Left colon (tissue), 2 donors: ENCODE measurements at regions not wholly inside any gene's neighbourhood (a gene's known extent, or its start where the extent isn't known, plus 50 kb on each side); places are given as distances from the start of the nearest gene placed in this dataset.
A peak's percentile ranks its signal among the peaks of the same experiment; 100 is the strongest.
"Not testable (repeated sequence)": the region's sequence is repeated elsewhere in the genome, so short reads cannot be mapped to it uniquely, and the experiment has no call there.

Experiments
- ATAC-seq: fragments of 200-7000 bp; cut with Tn5 transposase; one replicate; pipeline ENCODE4 v1.9.1; 2020; ENCODE audit warnings: mild to moderate bottlenecking, moderate library complexity
- DNase-seq, 2 donors: peaks; one replicate each; pipeline ENCODE4 v3.0.0-alpha.2; 2020
- intact Hi-C, 2 donors: fragments of 100-400 bp; cut with DNase I in 1 of 2; cut with micrococcal nuclease in 1 of 2; formaldehyde crosslinking; loops; one replicate each; pipeline versions ENCODE4 v1.11.2 to v1.14.0; 2022; cut with DNase I, micrococcal nuclease
- donor health status: DM: no; HTN: no; CAD: no.
- donor health status: DM: yes; HTN: yes; CAD: no.

- intact Hi-C loops = loop anchor here in 1 of 2 donors (5.0 kb wide), 1 partner anchor 780 kb away; no protein-coding TSS in a partner anchor
- DNase-seq (no peak), ATAC-seq (no peak)
Measured at GRCh38 chr14:101632520-101632919, 71.2 kb downstream of the DIO3 start.

GRCh38 chr14:101633276-101633675, 72.0 kb downstream of the DIO3 start:
- DNase-seq = no peak
- intact Hi-C loops = loop anchor here in 1 of 2 donors (5.0 kb wide), 1 partner anchor 781 kb away; no protein-coding TSS in a partner anchor
- no peak for ATAC-seq

GRCh38 chr14:101634202-101634849, 73.0 kb downstream of the DIO3 start:
- DNase-seq (no peak), ATAC-seq (no peak)
- intact Hi-C loops = loop anchor here in 1 of 2 donors (5.0 kb wide), 1 partner anchor 782 kb away; no protein-coding TSS in a partner anchor

- intact Hi-C loops = loop anchor here in 1 of 2 donors (5.0 kb wide), 1 partner anchor 783 kb away; no protein-coding TSS in a partner anchor
- no peak for ATAC-seq
- no peak for DNase-seq
Measured at GRCh38 chr14:101634850-101635748, 73.8 kb downstream of the DIO3 start.

- intact Hi-C loops = no loop called here
- DNase-seq = no peak
- no peak for ATAC-seq
Measured at GRCh38 chr14:101635749-101636560, 74.7 kb downstream of the DIO3 start.

- DNase-seq (no peak), ATAC-seq (no peak)
- intact Hi-C loops = no loop called here
Measured at GRCh38 chr14:101639241-101639833, 78.0 kb downstream of the DIO3 start.

- intact Hi-C loops = no loop called here
- ATAC-seq (no peak), DNase-seq (no peak)
Measured at GRCh38 chr14:101643651-101644050, 82.4 kb downstream of the DIO3 start.

- no peak for ATAC-seq
- intact Hi-C loops = no loop called here
- DNase-seq = no peak
Measured at GRCh38 chr14:101654051-101654450, 92.8 kb downstream of the DIO3 start.

- no peak for DNase-seq
- intact Hi-C loops = no loop called here
- peak; percentile 57 for ATAC-seq
Measured at GRCh38 chr14:101657372-101657771, 96.1 kb downstream of the DIO3 start.

GRCh38 chr14:101665478-101666078, 95.9 kb upstream of the PPP2R5C start:
- peak; percentile 86 for ATAC-seq
- intact Hi-C loops = no loop called here
- DNase-seq = peak; percentile 29 to 56

- intact Hi-C loops = no loop called here
- ATAC-seq = no peak
Measured at GRCh38 chr14:101666264-101666663, 95.2 kb upstream of the PPP2R5C start.

GRCh38 chr14:101669629-101670028, 91.9 kb upstream of the PPP2R5C start:
- DNase-seq = no peak
- ATAC-seq = no peak
- intact Hi-C loops = no loop called here

More at GRCh38 chr14:101666264-101666663, 95.2 kb upstream of the PPP2R5C start:
- no peak for DNase-seq

- ATAC-seq = no peak
- no peak for DNase-seq
- intact Hi-C loops = no loop called here
Measured at GRCh38 chr14:101673873-101674272, 87.6 kb upstream of the PPP2R5C start.

GRCh38 chr14:101675835-101676234, 85.7 kb upstream of the PPP2R5C start:
- intact Hi-C loops, DNase-seq, ATAC-seq: not testable (repeated sequence)

- intact Hi-C loops, ATAC-seq, DNase-seq: not testable (repeated sequence)
Measured at GRCh38 chr14:101677912-101678327, 83.6 kb upstream of the PPP2R5C start.

GRCh38 chr14:101681795-101682194, 79.7 kb upstream of the PPP2R5C start:
- intact Hi-C loops = no loop called here
- no peak for ATAC-seq
- DNase-seq = no peak

GRCh38 chr14:101683365-101683764, 78.1 kb upstream of the PPP2R5C start:
- DNase-seq = no peak
- intact Hi-C loops = no loop called here
- no peak for ATAC-seq
